Endothelial cell of umbilical vein (primary cell): ENCODE measurements at regions not wholly inside any gene's neighbourhood (a gene's known extent, or its start where the extent isn't known, plus 50 kb on each side); places are given as distances from the start of the nearest gene placed in this dataset.

Source experiments
- BruUV-seq: library from RNA; stranded (reverse); fragments of 400-500 nt; replicated peaks from 2 replicates; lab custom pipeline; 2021; lab: Mats Ljungman, UMichigan
- CTCF ChIA-PET: fragments of 300-600, 350-600 bp; sonication (Branson Sonifier 250); formaldehyde crosslinking; loops from one replicate; lab custom pipeline; 2021; ENCODE audit warnings: antibody characterized with exemption, inconsistent platforms; lab: Charles Lee
- POLR2A ChIA-PET: fragments of 300-600, 350-600 bp; sonication (Branson Sonifier 250); formaldehyde crosslinking; loops from one replicate; lab custom pipeline; 2021; ENCODE audit warnings: antibody characterized with exemption, inconsistent platforms; lab: Charles Lee
- DNase-seq: peaks from one replicate; pipeline ENCODE4 v3.0.0-alpha.2; 2011; ENCODE audit warnings: low read depth, low spot score
- FAIRE-seq: peaks from 2 replicates; lab custom pipeline; 2011; peaks lifted over from hg19 to GRCh38; lab: Jason Lieb, UNC
- H2AFZ ChIP-seq: 2 replicates; pipeline ENCODE4 v1.6.0; 2012; ENCODE audit warnings: low read depth, low read length, control low read depth, inconsistent platforms
- H3K27ac ChIP-seq: 2 replicates; pipeline ENCODE4 v1.5.1; 2011; ENCODE audit warnings: low read depth, mild to moderate bottlenecking, control low read depth, low read length, moderate library complexity; ENCODE audit not compliant: insufficient read depth
- H3K27me3 ChIP-seq, 2 experiments: 2 replicates each; pipeline versions ENCODE4 v1.6.0 to v1.6.1; 2011; ENCODE audit warnings: low read length in 2 of 2, mixed read lengths in 1 of 2; ENCODE audit not compliant: control insufficient read depth in 2 of 2, insufficient read depth in 2 of 2
- H3K36me3 ChIP-seq, 2 experiments: 2 replicates in 1 of 2; 3 replicates in 1 of 2; pipeline ENCODE4 v1.5.1; 2011; ENCODE audit warnings: low read length in 2 of 2, mild to moderate bottlenecking in 1 of 2, moderate library complexity in 1 of 2; ENCODE audit not compliant: control insufficient read depth in 2 of 2, insufficient read depth in 2 of 2; ENCODE audit errors: extremely low read depth in 1 of 2
- H3K4me1 ChIP-seq: 3 replicates; pipeline ENCODE4 v1.5.1; 2011; ENCODE audit warnings: mild to moderate bottlenecking, low read length; ENCODE audit not compliant: control insufficient read depth, insufficient read depth; ENCODE audit errors: extremely low read depth
- H3K4me2 ChIP-seq: 2 replicates; pipeline ENCODE4 v1.6.1; 2011; ENCODE audit warnings: low read length, control low read depth, mixed read lengths; ENCODE audit not compliant: insufficient read depth
- H3K4me3 ChIP-seq, 3 experiments: fragments of 200-600 bp in 1 of 3; sonication (generic), shearing (Covaris generic) in 1 of 3; replicated peaks in 1 of 3; 2 replicates each; pipeline ENCODE4 v1.5.1; 2011 to 2016; ENCODE audit warnings: control low read depth in 3 of 3, low read length in 3 of 3, mild to moderate bottlenecking in 2 of 3, inconsistent platforms in 1 of 3, low read depth in 1 of 3, moderate library complexity in 1 of 3; ENCODE audit not compliant: insufficient read depth in 1 of 3
- H3K79me2 ChIP-seq: 2 replicates; pipeline ENCODE4 v1.6.0; 2012; ENCODE audit warnings: low read length, inconsistent platforms; ENCODE audit not compliant: control insufficient read depth, insufficient read depth
- H3K9ac ChIP-seq: replicated peaks from 2 replicates; pipeline ENCODE3; 2011; ENCODE audit warnings: low read length, control low read depth; ENCODE audit not compliant: insufficient read depth; ENCODE audit errors: extremely low read depth
- H3K9me1 ChIP-seq: replicated peaks from 3 replicates; pipeline ENCODE4 v1.6.0; 2011; ENCODE audit warnings: mild to moderate bottlenecking, low read length; ENCODE audit not compliant: control insufficient read depth, insufficient read depth; ENCODE audit errors: extremely low read depth
- H3K9me3 ChIP-seq: replicated peaks from 2 replicates; pipeline ENCODE4 v1.5.1; 2012; ENCODE audit warnings: low read length, inconsistent platforms; ENCODE audit not compliant: control insufficient read depth, insufficient read depth
- H4K20me1 ChIP-seq: replicated peaks from 2 replicates; pipeline ENCODE3; 2011; ENCODE audit warnings: mild to moderate bottlenecking, low read length; ENCODE audit not compliant: control insufficient read depth, insufficient read depth; ENCODE audit errors: extremely low read depth
- CTCF ChIP-seq, 2 donors: IDR thresholded peaks; 1 replicate in 1 of 2; 2 replicates in 1 of 2; pipeline ENCODE4 v1.5.1; 2011; ENCODE audit warnings: low read length in 2 of 2, mild to moderate bottlenecking in 2 of 2, moderate library complexity in 2 of 2, control low read depth in 1 of 2, inconsistent platforms in 1 of 2, low read depth in 1 of 2; ENCODE audit not compliant: insufficient read depth in 1 of 2; ENCODE audit errors: extremely low read depth in 1 of 2
- EZH2 ChIP-seq: IDR thresholded peaks from 2 replicates; pipeline ENCODE4 v1.6.1; 2012; ENCODE audit warnings: borderline replicate concordance, low read depth, mild to moderate bottlenecking, moderate library complexity, low read length, inconsistent platforms; ENCODE audit not compliant: severe bottlenecking
- FOS ChIP-seq: IDR thresholded peaks from 2 replicates; pipeline ENCODE4 v1.6.1; 2011; ENCODE audit warnings: mild to moderate bottlenecking, low read length, moderate library complexity, borderline replicate concordance; ENCODE audit not compliant: insufficient read depth
- GATA2 ChIP-seq: IDR thresholded peaks from 2 replicates; pipeline ENCODE4 v1.7.0; 2011; ENCODE audit warnings: low read depth, mild to moderate bottlenecking, moderate library complexity, mixed read lengths, low read length; ENCODE audit not compliant: insufficient read length, insufficient read depth
- JUN ChIP-seq: IDR thresholded peaks from 2 replicates; pipeline ENCODE4 v1.6.1; 2011; ENCODE audit warnings: borderline replicate concordance, low read depth; ENCODE audit not compliant: insufficient read length, insufficient read depth
- MAX ChIP-seq: IDR thresholded peaks from 2 replicates; pipeline ENCODE4 v1.6.1; 2011; ENCODE audit not compliant: insufficient read depth, insufficient read length
- MYC ChIP-seq: IDR thresholded peaks from one replicate; pipeline ENCODE4 v1.6.1; 2011; ENCODE audit warnings: mild to moderate bottlenecking, low read depth, low read length
- POLR2A ChIP-seq: IDR thresholded peaks from 2 replicates; pipeline ENCODE4 v1.6.1; 2012; ENCODE audit warnings: low read depth, mild to moderate bottlenecking, control low read depth, low read length
- POLR2AphosphoS5 ChIP-seq: IDR thresholded peaks from 2 replicates; pipeline ENCODE4 v1.6.1; 2012; ENCODE audit warnings: low read depth, mild to moderate bottlenecking, control low read depth, low read length, moderate library complexity; ENCODE audit not compliant: insufficient read depth
- dilution Hi-C: fragments of 300-500 bp; cut with MboI; formaldehyde crosslinking; loops from one replicate; pipeline ENCODE4 v1.15.0; 2019; ENCODE audit warnings: low sequenced_read_pairs; ENCODE audit not compliant: extremely low pct_ligation_motif_present
- intact Hi-C: fragments of 100-400 bp; cut with micrococcal nuclease; formaldehyde crosslinking; loops from one replicate; pipeline ENCODE4 v1.10.0; 2022

- DNase-seq = no peak
- no peaks in the 10 kb centered on the region for H4K20me1 ChIP-seq
- H3K4me2 ChIP-seq = no peak overlapping the region
- no peaks in the 10 kb centered on the region for H3K9me1 ChIP-seq
- TF ChIP-seq FOS (no peak), CTCF (IDR thresholded peaks at IDR 0.05; ENCODE audit: extremely low read depth in 1 of 2, insufficient read depth in 1 of 2, low read depth in 1 of 2, low read length in 2 of 2) (no peak), POLR2AphosphoS5 (no peak), MAX (no peak), MYC (no peak)
- dilution Hi-C loops = no loop called here
- H3K27ac ChIP-seq = no peak overlapping the region
- H3K4me3 ChIP-seq = no peak overlapping the region
- peaks cover 1% of the 10 kb centered on the region for H3K9me3 ChIP-seq
- H2AFZ ChIP-seq = no peak overlapping the region
- POLR2A ChIA-PET = no interaction called here
- CTCF ChIA-PET = no interaction called here
- no peak overlapping the region for H3K9ac ChIP-seq
- H3K27me3 ChIP-seq = no peaks in the 10 kb centered on the region
- intact Hi-C loops = no loop called here
- no peaks in the 10 kb centered on the region for H3K36me3 ChIP-seq
- H3K79me2 ChIP-seq = no peaks in the 10 kb centered on the region
- BruUV-seq = no TSS peak
- FAIRE-seq = no peak
- H3K4me1 ChIP-seq = no peaks in the 10 kb centered on the region
These were observed 782.9 kb downstream of the CCSER2 start for GRCh38 chr10:85111271-85111670.

- Histone ChIP-seq H3K27me3 (no peaks in the 10 kb centered on the region), H3K79me2 (no peaks in the 10 kb centered on the region), H2AFZ (no peak overlapping the region), H3K4me3 (no peak overlapping the region), H4K20me1 (no peaks in the 10 kb centered on the region), H3K27ac (no peak overlapping the region), H3K9me3 (no peaks in the 10 kb centered on the region), H3K4me1 (no peaks in the 10 kb centered on the region), H3K9ac (no peak overlapping the region), H3K4me2 (no peak overlapping the region), H3K9me1 (no peaks in the 10 kb centered on the region), H3K36me3 (no peaks in the 10 kb centered on the region)
- dilution Hi-C loops (no loop called here), intact Hi-C loops (no loop called here)
- no TSS peak for BruUV-seq
- FAIRE-seq (no peak), DNase-seq (no peak)
- TF ChIP-seq GATA2 (no peak), JUN (no peak), MAX (no peak), POLR2A (no peak), MYC (no peak), EZH2 (no peak), FOS (no peak), CTCF (IDR thresholded peaks at IDR 0.05; ENCODE audit: extremely low read depth in 1 of 2, insufficient read depth in 1 of 2, low read depth in 1 of 2, low read length in 2 of 2) (no peak), POLR2AphosphoS5 (no peak)
- ChIA-PET CTCF (no interaction called here), POLR2A (no interaction called here)
These were observed 796.2 kb downstream of the CCSER2 start for GRCh38 chr10:85124603-85125051.
